ENCODE measurements at regions not wholly inside any gene's neighbourhood (a gene's known extent, or its start where the extent isn't known, plus 50 kb on each side); places are given as distances from the start of the nearest gene placed in this dataset.

DNA sequence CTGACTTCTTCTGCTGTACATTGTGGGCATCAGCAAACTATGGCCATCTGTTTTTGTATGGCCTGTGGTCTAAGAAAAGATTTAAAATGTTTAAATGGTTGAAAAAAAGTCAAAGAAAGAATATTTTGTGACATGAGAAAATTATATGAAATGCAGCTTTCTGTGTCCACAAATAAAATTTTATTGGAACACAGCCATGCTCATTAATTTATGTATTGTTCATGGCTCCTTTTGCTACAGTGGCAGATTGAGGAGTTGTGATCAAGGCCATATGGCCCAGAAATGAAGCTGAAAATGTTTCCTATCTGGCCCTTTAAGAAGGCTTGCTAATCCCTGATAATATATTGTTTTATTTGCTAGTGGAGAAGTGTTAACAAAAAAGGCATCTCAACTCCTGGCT lies 162.0 kb downstream of the SLC4A3 start:
- DNase-seq (ENCODE audit: low read depth) (no peak), FAIRE-seq (no peak)
- Mint-ChIP-seq H3K4me3 (ENCODE audit: unreplicated experiment) (no peak overlapping the region), H3K36me3 (ENCODE audit: low read depth, unreplicated experiment) (no peaks in the 10 kb centered on the region), H3K27me3 (ENCODE audit: low read depth, unreplicated experiment) (peaks cover 10% of the 10 kb centered on the region), H3K4me1 (ENCODE audit: low read depth, unreplicated experiment) (no peaks in the 10 kb centered on the region), H3K27ac (ENCODE audit: unreplicated experiment) (no peak overlapping the region), H3K9me3 (ENCODE audit: unreplicated experiment) (no peaks in the 10 kb centered on the region)
- H3K27ac ChIP-seq (ENCODE audit: low read depth, low read length) = no peak overlapping the region
- H3K9ac ChIP-seq (ENCODE audit: low read length) = no peak overlapping the region
- H2AFZ ChIP-seq (ENCODE audit: low read depth, low read length) = no peak overlapping the region
- H3K79me2 ChIP-seq (ENCODE audit: insufficient read depth, low read length) = no peaks in the 10 kb centered on the region
- no peak overlapping the region for H3K4me3 ChIP-seq (ENCODE audit: insufficient read depth, low read depth, low read length)
- TF ChIP-seq, protein P1, sequence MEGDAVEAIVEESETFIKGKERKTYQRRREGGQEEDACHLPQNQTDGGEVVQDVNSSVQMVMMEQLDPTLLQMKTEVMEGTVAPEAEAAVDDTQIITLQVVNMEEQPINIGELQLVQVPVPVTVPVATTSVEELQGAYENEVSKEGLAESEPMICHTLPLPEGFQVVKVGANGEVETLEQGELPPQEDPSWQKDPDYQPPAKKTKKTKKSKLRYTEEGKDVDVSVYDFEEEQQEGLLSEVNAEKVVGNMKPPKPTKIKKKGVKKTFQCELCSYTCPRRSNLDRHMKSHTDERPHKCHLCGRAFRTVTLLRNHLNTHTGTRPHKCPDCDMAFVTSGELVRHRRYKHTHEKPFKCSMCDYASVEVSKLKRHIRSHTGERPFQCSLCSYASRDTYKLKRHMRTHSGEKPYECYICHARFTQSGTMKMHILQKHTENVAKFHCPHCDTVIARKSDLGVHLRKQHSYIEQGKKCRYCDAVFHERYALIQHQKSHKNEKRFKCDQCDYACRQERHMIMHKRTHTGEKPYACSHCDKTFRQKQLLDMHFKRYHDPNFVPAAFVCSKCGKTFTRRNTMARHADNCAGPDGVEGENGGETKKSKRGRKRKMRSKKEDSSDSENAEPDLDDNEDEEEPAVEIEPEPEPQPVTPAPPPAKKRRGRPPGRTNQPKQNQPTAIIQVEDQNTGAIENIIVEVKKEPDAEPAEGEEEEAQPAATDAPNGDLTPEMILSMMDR (IDR thresholded peaks at IDR 0.05; ENCODE audit: insufficient read depth, low read depth, low read length) = no peak
- no peak for TF ChIP-seq EZH2 (IDR thresholded peaks at IDR 0.05; ENCODE audit: insufficient read depth, low read length)
- H3K9me3 ChIP-seq (ENCODE audit: insufficient read depth, low read depth, low read length) = no peaks in the 10 kb centered on the region
- H4K20me1 ChIP-seq (ENCODE audit: insufficient read depth, low read length) = no peaks in the 10 kb centered on the region
- no peaks in the 10 kb centered on the region for H3K27me3 ChIP-seq (ENCODE audit: insufficient read depth, low read length)
- no peaks in the 10 kb centered on the region for H3K4me1 ChIP-seq (ENCODE audit: insufficient read depth, low read length)
- H3K4me2 ChIP-seq (ENCODE audit: low read length) = no peak overlapping the region
- no peaks in the 10 kb centered on the region for H3K36me3 ChIP-seq (ENCODE audit: insufficient read depth, low read length)

DNA sequence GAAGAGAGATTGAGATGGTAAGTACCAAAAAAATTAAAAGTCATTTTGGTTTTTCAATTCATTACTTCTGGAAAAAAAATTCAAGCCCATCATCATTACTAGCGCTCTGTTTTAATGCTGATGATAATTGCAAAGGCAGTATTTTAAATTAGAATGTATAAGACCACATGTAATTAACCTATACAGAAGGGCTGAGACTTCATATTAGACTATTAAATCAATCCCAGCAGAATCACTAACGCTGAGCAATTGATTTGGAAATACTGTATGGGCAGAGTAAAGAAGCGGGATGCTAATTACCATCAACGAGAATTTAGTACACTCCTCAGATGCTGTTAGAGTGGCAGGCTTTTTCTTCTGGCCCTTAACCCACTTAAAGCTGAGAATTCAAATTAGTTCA lies 165.0 kb downstream of the SLC4A3 start:
- Histone ChIP-seq H3K9ac (ENCODE audit: low read length) (no peak overlapping the region), H3K4me3 (ENCODE audit: insufficient read depth, low read depth, low read length) (no peak overlapping the region), H3K4me1 (ENCODE audit: insufficient read depth, low read length) (no peaks in the 10 kb centered on the region), H3K27ac (ENCODE audit: low read depth, low read length) (no peak overlapping the region), H2AFZ (ENCODE audit: low read depth, low read length) (no peak overlapping the region), H3K9me3 (ENCODE audit: insufficient read depth, low read depth, low read length) (no peaks in the 10 kb centered on the region), H3K4me2 (ENCODE audit: low read length) (no peak overlapping the region), H3K36me3 (ENCODE audit: insufficient read depth, low read length) (no peaks in the 10 kb centered on the region), H3K79me2 (ENCODE audit: insufficient read depth, low read length) (no peaks in the 10 kb centered on the region), H3K27me3 (ENCODE audit: insufficient read depth, low read length) (no peaks in the 10 kb centered on the region), H4K20me1 (ENCODE audit: insufficient read depth, low read length) (no peaks in the 10 kb centered on the region)
- Mint-ChIP-seq H3K27me3 (ENCODE audit: low read depth, unreplicated experiment) (peaks cover 13% of the 10 kb centered on the region), H3K27ac (ENCODE audit: unreplicated experiment) (no peak overlapping the region), H3K4me3 (ENCODE audit: unreplicated experiment) (no peak overlapping the region), H3K36me3 (ENCODE audit: low read depth, unreplicated experiment) (no peaks in the 10 kb centered on the region), H3K4me1 (ENCODE audit: low read depth, unreplicated experiment) (no peaks in the 10 kb centered on the region), H3K9me3 (ENCODE audit: unreplicated experiment) (no peaks in the 10 kb centered on the region)
- no peak for FAIRE-seq
- DNase-seq (ENCODE audit: low read depth) = no peak
- no peak for TF ChIP-seq EZH2 (IDR thresholded peaks at IDR 0.05; ENCODE audit: insufficient read depth, low read length)
- TF ChIP-seq, protein P1 (IDR thresholded peaks at IDR 0.05; ENCODE audit: insufficient read depth, low read depth, low read length) = no peak

GRCh38 chr2:219798430-219798829 lies 171.0 kb downstream of the SLC4A3 start:
- Histone ChIP-seq H3K79me2 (ENCODE audit: insufficient read depth, low read length) (no peaks in the 10 kb centered on the region), H3K4me2 (ENCODE audit: low read length) (no peak overlapping the region), H2AFZ (ENCODE audit: low read depth, low read length) (no peak overlapping the region), H3K9me3 (ENCODE audit: insufficient read depth, low read depth, low read length) (no peaks in the 10 kb centered on the region), H3K4me1 (ENCODE audit: insufficient read depth, low read length) (no peaks in the 10 kb centered on the region), H3K9ac (ENCODE audit: low read length) (no peak overlapping the region), H3K36me3 (ENCODE audit: insufficient read depth, low read length) (no peaks in the 10 kb centered on the region), H3K27me3 (ENCODE audit: insufficient read depth, low read length) (no peaks in the 10 kb centered on the region), H3K27ac (ENCODE audit: low read depth, low read length) (no peak overlapping the region), H3K4me3 (ENCODE audit: insufficient read depth, low read depth, low read length) (no peak overlapping the region), H4K20me1 (ENCODE audit: insufficient read depth, low read length) (no peaks in the 10 kb centered on the region)
- Mint-ChIP-seq H3K4me1 (ENCODE audit: low read depth, unreplicated experiment) (peaks cover 4% of the 10 kb centered on the region), H3K36me3 (ENCODE audit: low read depth, unreplicated experiment) (no peaks in the 10 kb centered on the region), H3K27me3 (ENCODE audit: low read depth, unreplicated experiment) (peaks cover 13% of the 10 kb centered on the region), H3K4me3 (ENCODE audit: unreplicated experiment) (no peak overlapping the region), H3K27ac (ENCODE audit: unreplicated experiment) (no peak overlapping the region), H3K9me3 (ENCODE audit: unreplicated experiment) (peaks cover 6% of the 10 kb centered on the region)
- DNase-seq (ENCODE audit: low read depth) (no peak), FAIRE-seq (no peak)
- no peak for TF ChIP-seq EZH2 (IDR thresholded peaks at IDR 0.05; ENCODE audit: insufficient read depth, low read length)
- TF ChIP-seq, protein P1 (IDR thresholded peaks at IDR 0.05; ENCODE audit: insufficient read depth, low read depth, low read length) = no peak
